Medulla oblongata (tissue), 1 donor: ENCODE measurements at regions not wholly inside any gene's neighbourhood (a gene's known extent, or its start where the extent isn't known, plus 50 kb on each side); places are given as distances from the start of the nearest gene placed in this dataset.
A peak's percentile ranks its signal among the peaks of the same experiment; 100 is the strongest.

Experiments used
- DNase-seq: peaks from one replicate; pipeline ENCODE4 v3.0.0-alpha.2; 2015; ENCODE audit errors: extremely low spot score

GRCh38 chr11:116478669-116479668 is 293.8 kb downstream of the BUD13 start:
- no peak for DNase-seq

GRCh38 chr11:116478205-116478604 is 294.6 kb downstream of the BUD13 start:
- DNase-seq, result no peak

- no peak for DNase-seq
These were observed 298.9 kb downstream of the BUD13 start for GRCh38 chr11:116473790-116474346.

GRCh38 chr11:116473206-116473769 is 299.5 kb downstream of the BUD13 start:
- no peak for DNase-seq

- DNase-seq, result peak; percentile 35
These were observed 300.1 kb downstream of the BUD13 start for GRCh38 chr11:116472651-116473050.

GRCh38 chr11:116471608-116472256 is 301.1 kb downstream of the BUD13 start:
- no peak for DNase-seq

GRCh38 chr11:116468699-116469098 is 304.1 kb downstream of the BUD13 start:
- DNase-seq, result no peak

- DNase-seq, result no peak
These were observed 305.0 kb downstream of the BUD13 start for GRCh38 chr11:116467823-116468222.

- DNase-seq, result no peak
These were observed 306.0 kb downstream of the BUD13 start for GRCh38 chr11:116466801-116467200.

GRCh38 chr11:116466191-116466590 is 306.6 kb downstream of the BUD13 start:
- DNase-seq, result peak; percentile 77

- no peak for DNase-seq
These were observed 307.7 kb downstream of the BUD13 start for GRCh38 chr11:116465056-116465455.

GRCh38 chr11:116461789-116462188 is 311.0 kb downstream of the BUD13 start:
- DNase-seq, result no peak

- no peak for DNase-seq
These were observed 312.4 kb downstream of the BUD13 start for GRCh38 chr11:116460156-116460920.

- no peak for DNase-seq
These were observed 313.4 kb downstream of the BUD13 start for GRCh38 chr11:116459185-116460045.

- no peak for DNase-seq
These were observed 314.2 kb downstream of the BUD13 start for GRCh38 chr11:116458546-116458945.

GRCh38 chr11:116457336-116458007 is 315.3 kb downstream of the BUD13 start:
- DNase-seq, result no peak

- DNase-seq, result no peak
These were observed 317.8 kb downstream of the BUD13 start for GRCh38 chr11:116454951-116455350.

GRCh38 chr11:116454020-116454645 is 318.7 kb downstream of the BUD13 start:
- DNase-seq, result peak; percentile 48

GRCh38 chr11:116452461-116452860 is 320.3 kb downstream of the BUD13 start:
- DNase-seq, result no peak
